Stimulated activated naive B cell treated with anti-CD40 and anti-IgM and Interleukin-4, amounts not matched to agents 10 μg/mL and 1 μg/mL and 100 μg/mL, for 72 hours (primary cell): ENCODE measurements at regions not wholly inside any gene's neighbourhood (a gene's known extent, or its start where the extent isn't known, plus 50 kb on each side); places are given as distances from the start of the nearest gene placed in this dataset.
"Not testable (repeated sequence)": the region's sequence is repeated elsewhere in the genome, so short reads cannot be mapped to it uniquely, and the experiment has no call there.

ENCODE experiments used
- ATAC-seq, 2 donors: fragments of 150-1000 bp; cut with Tn5 transposase; replicated peaks; 2 replicates each; pipeline ENCODE4 v1.10.0; 2021; ENCODE audit warnings: moderate library complexity in 1 of 2
- DNase-seq: peaks from one replicate; pipeline ENCODE4 v3.0.0; 2021
- H3K27ac Mint-ChIP-seq: one replicate; pipeline ENCODE4 v1.8.0; 2022; ENCODE audit warnings: mild to moderate bottlenecking, mixed read lengths
- H3K27me3 Mint-ChIP-seq, 2 donors: one replicate each; pipeline ENCODE4 v1.8.0; 2022; ENCODE audit warnings: mixed read lengths in 2 of 2
- H3K36me3 Mint-ChIP-seq, 2 donors: one replicate each; pipeline ENCODE4 v1.8.0; 2022; ENCODE audit warnings: mixed read lengths in 2 of 2, mild to moderate bottlenecking in 1 of 2
- H3K4me1 Mint-ChIP-seq, 2 donors: one replicate each; pipeline ENCODE4 v1.8.0; 2022; ENCODE audit warnings: mixed read lengths in 2 of 2, mild to moderate bottlenecking in 1 of 2
- H3K4me3 Mint-ChIP-seq, 2 donors: one replicate each; pipeline ENCODE4 v1.8.0; 2022; ENCODE audit warnings: mild to moderate bottlenecking in 2 of 2, mixed read lengths in 2 of 2, moderate library complexity in 1 of 2
- H3K9me3 Mint-ChIP-seq, 2 donors: one replicate each; pipeline ENCODE4 v1.8.0; 2022; ENCODE audit warnings: mixed read lengths in 2 of 2, mild to moderate bottlenecking in 1 of 2

DNA sequence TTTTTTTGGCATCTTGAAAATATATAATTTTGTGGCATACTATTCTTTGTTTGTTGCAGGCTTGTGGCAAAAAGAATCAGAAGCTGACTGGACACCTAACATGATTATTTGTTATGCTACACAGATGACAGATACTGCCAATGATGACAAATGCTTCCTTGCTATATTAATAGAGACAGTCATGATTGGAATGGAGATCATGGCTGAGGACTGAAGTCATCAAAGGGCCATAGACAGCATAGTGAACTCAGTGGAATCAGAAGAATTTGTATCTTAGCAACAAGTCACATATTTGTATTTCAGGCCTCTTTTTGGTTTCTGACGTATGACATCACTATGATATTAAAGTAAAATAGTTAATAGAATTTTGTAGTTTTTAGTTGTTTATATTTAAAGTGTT, 1003.8 kb upstream of the DDX18 start:
- H3K4me3 Mint-ChIP-seq = no peak overlapping the region
- DNase-seq = no peak
- H3K27me3 Mint-ChIP-seq = no peaks in the 10 kb centered on the region
- no peaks in the 10 kb centered on the region for H3K36me3 Mint-ChIP-seq
- H3K27ac Mint-ChIP-seq = no peak overlapping the region
- no peak for ATAC-seq
- no peaks in the 10 kb centered on the region for H3K4me1 Mint-ChIP-seq
- H3K9me3 Mint-ChIP-seq = peaks cover 3 to 5% of the 10 kb centered on the region in 2 donors

DNA sequence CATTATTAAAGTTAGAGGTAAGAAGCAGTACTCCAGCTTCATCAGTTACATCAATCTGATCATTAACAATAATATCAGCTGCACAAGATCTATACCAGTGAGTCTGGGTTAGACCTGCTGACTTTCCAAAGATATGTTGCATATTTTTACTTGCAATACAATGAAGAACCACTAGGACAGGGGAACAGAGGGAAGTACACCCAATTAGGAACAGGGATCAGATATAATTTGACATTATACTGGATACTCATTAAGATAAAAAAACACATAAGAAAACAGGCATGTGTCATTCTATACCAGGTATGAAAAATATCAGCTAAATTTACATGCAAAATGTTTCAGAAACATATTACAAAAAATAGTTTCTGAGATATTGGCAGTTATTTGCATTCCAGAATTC, 995.1 kb upstream of the DDX18 start:
- Mint-ChIP-seq H3K27ac (no peak overlapping the region), H3K4me3 (no peak overlapping the region), H3K36me3 (no peaks in the 10 kb centered on the region), H3K27me3 (no peaks in the 10 kb centered on the region), H3K4me1 (no peaks in the 10 kb centered on the region), H3K9me3 (peaks cover 0 to 6% of the 10 kb centered on the region in 2 donors)
- ATAC-seq (no peak), DNase-seq (no peak)

DNA sequence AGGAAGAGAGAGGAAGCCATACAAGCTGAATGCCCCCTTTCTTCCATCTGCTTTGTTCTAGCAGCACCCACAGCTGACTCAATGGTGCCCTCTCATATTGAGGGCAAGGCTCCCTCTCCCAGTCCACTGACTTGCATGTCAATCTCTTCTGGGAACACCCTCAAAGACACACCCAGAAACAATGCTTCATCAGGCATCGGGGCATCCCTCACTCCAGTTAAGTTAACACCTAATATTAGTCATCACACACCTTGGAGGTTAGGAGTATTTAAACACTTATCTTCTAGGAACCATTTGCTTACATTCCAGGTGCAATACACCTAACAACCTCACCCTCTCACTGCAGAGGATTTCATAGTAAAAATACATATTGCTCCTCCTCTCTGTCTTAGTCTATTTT, 993.5 kb upstream of the DDX18 start:
- no peak overlapping the region for H3K27ac Mint-ChIP-seq
- DNase-seq = no peak
- H3K27me3 Mint-ChIP-seq = no peaks in the 10 kb centered on the region
- H3K36me3 Mint-ChIP-seq = no peaks in the 10 kb centered on the region
- peaks cover 0 to 4% of the 10 kb centered on the region in 2 donors for H3K9me3 Mint-ChIP-seq
- ATAC-seq = peak in 1 of 2 donors; percentile 5
- no peak overlapping the region for H3K4me3 Mint-ChIP-seq
- H3K4me1 Mint-ChIP-seq = no peaks in the 10 kb centered on the region

DNA sequence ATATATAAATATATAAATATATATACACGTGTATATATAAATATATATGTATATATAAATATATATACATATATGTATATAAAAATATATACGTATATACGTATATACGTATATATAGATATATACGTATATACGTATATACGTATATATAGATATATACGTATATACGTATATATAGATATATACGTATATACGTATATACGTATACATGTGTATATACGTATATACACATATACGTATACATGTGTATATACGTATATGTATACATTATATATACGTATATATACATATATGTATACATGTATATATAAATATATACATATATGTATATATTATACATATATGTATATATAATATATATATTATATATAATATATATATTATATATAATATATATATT, 984.9 kb upstream of the DDX18 start:
- not testable (repeated sequence) for DNase-seq, H3K36me3 Mint-ChIP-seq, ATAC-seq, H3K27ac Mint-ChIP-seq, H3K9me3 Mint-ChIP-seq, H3K27me3 Mint-ChIP-seq, H3K4me3 Mint-ChIP-seq, H3K4me1 Mint-ChIP-seq

DNA sequence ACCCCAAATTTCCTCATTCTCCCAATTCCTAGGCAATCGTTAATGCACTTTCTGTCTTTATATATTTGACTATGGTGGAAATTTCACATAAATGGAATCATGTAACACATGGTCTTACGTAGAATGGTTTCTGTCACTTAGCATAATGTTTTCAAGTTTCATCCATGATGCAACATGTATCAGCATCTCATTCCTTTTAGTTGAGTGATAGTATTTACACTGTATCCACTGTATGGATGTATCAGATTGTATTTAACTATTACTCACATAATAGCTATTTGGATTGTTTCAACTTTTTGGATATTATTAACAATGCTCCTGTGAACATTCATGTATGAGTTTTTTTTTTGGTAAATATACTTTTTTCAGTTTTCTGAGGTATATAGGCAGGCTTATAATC, 982.3 kb upstream of the DDX18 start:
- no peak overlapping the region for H3K27ac Mint-ChIP-seq
- H3K4me3 Mint-ChIP-seq = no peak overlapping the region

DNA sequence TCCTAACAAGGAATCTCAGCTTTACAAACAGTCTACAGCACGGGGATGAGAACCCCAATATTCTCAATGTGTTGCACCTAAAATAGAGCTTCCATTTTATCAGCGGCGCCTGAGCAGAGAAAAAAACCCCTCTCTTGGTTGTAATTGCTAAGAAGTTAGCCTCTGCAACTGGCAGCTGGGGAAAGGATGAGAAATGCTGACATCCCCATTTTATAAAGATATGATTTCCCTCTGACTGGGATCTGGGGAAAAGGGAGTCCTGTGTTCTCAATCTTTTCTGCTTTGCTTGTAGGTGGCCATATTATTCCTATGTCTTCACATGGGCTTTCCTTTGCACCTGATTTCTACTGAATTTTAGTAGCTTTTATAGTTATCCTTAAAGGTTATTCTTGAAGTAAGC, 981.4 kb upstream of the DDX18 start:
- no peaks in the 10 kb centered on the region for H3K27me3 Mint-ChIP-seq
- DNase-seq (no peak), ATAC-seq (no peak)
- H3K27ac Mint-ChIP-seq = no peak overlapping the region
- no peaks in the 10 kb centered on the region for H3K36me3 Mint-ChIP-seq
- no peak overlapping the region for H3K4me3 Mint-ChIP-seq
- H3K9me3 Mint-ChIP-seq = peaks cover under 1 to 3% of the 10 kb centered on the region in 2 donors
- H3K4me1 Mint-ChIP-seq = no peaks in the 10 kb centered on the region

More for the DNA sequence above, 982.3 kb upstream of the DDX18 start:
- Mint-ChIP-seq H3K4me1 (no peaks in the 10 kb centered on the region), H3K27me3 (no peaks in the 10 kb centered on the region), H3K36me3 (no peaks in the 10 kb centered on the region), H3K9me3 (peaks cover 3% of the 10 kb centered on the region in 2 donors)
- ATAC-seq (no peak), DNase-seq (no peak)

DNA sequence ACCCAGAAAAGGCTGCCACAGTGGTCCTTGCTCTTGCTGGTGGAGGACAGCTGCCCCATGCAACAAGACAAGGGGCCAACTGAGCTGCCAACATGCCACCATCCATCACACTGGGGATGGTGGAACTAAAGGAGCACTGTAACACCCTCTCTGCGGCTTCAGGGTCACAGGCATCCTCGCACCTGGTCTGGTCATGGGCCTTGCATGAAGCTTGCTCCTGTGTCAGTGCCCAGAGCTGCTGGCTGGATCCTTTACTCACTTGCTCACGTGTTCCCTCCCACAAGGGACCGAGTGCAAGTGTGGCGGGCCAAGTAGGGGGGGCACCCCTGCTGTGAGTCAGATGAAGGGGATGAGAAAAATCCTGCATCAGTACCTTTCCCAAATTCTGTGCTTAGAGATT, 972.3 kb upstream of the DDX18 start:
- H3K4me3 Mint-ChIP-seq = no peak overlapping the region
- no peaks in the 10 kb centered on the region for H3K36me3 Mint-ChIP-seq
- DNase-seq (no peak), ATAC-seq (no peak)
- H3K4me1 Mint-ChIP-seq = no peaks in the 10 kb centered on the region
- H3K9me3 Mint-ChIP-seq = peaks cover 7 to 14% of the 10 kb centered on the region in 2 donors
- no peak overlapping the region for H3K27ac Mint-ChIP-seq
- no peaks in the 10 kb centered on the region for H3K27me3 Mint-ChIP-seq

DNA sequence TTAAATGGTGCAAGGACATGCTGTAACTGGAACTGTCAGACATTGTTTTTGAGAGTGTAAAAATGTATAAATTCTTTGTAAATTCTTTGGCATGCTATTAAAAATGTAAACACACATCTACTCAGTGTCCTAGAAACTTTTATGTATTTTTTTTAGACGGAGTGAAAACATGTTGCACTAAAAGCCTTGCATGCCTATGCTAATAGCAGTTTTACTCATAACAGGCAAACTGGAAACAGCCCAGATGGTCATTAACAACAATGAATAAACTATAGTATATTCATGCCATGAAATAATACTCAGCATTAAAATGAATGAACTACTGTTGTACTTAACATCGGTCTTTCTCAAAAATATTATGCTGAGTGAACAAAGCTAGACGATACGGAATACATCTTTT, 954.8 kb upstream of the DDX18 start:
- Mint-ChIP-seq H3K9me3 (peaks cover 15 to 16% of the 10 kb centered on the region in 2 donors), H3K36me3 (no peaks in the 10 kb centered on the region), H3K4me3 (no peak overlapping the region), H3K4me1 (no peaks in the 10 kb centered on the region), H3K27me3 (no peaks in the 10 kb centered on the region), H3K27ac (no peak overlapping the region)
- DNase-seq = no peak
- no peak for ATAC-seq

DNA sequence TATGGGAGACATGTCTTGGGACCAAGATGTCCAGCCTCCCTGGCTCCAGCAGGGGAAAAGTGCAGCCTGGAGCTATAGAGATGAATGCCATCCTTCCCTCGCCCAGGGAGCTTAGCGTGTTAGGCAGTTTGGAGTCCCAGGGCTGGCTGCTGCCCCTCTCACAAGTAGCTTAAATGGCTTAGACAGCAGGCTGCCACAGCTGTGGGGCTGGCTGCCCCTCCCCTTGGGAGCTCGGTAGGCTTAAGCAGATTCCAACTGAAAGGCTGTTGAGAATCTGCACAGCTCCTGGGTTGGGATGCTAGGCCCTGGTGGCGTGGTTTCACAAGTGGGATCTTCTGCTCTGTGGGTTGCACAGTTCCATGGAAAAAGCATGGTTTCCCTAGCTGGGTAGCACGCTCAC, 940.5 kb upstream of the DDX18 start:
- Mint-ChIP-seq H3K27me3 (no peaks in the 10 kb centered on the region), H3K4me1 (no peaks in the 10 kb centered on the region), H3K27ac (no peak overlapping the region), H3K36me3 (no peaks in the 10 kb centered on the region), H3K4me3 (no peak overlapping the region), H3K9me3 (peaks cover 8 to 14% of the 10 kb centered on the region in 2 donors)
- ATAC-seq = no peak
- no peak for DNase-seq

DNA sequence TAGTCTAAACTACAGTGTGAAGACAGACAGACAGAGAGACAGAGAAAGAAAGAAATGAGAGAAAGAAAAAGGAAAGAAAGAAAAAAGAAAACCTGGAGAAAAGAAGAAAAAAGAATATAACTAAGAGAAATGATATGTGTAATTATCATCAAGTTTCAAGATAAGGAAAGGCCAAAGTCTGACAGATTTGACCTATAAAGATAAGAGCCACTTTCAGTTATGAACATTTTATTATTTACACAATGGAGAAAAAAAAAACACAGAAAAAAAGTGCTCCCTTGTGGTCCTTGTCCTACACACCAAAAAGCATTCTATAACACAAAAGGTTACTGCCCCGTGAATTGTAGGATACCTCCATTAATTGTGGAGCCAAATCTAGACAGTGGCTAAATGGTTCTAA, 937.2 kb upstream of the DDX18 start:
- H3K9me3 Mint-ChIP-seq = peaks cover 0 to 7% of the 10 kb centered on the region in 2 donors
- H3K4me3 Mint-ChIP-seq = no peak overlapping the region
- no peak for ATAC-seq

DNA sequence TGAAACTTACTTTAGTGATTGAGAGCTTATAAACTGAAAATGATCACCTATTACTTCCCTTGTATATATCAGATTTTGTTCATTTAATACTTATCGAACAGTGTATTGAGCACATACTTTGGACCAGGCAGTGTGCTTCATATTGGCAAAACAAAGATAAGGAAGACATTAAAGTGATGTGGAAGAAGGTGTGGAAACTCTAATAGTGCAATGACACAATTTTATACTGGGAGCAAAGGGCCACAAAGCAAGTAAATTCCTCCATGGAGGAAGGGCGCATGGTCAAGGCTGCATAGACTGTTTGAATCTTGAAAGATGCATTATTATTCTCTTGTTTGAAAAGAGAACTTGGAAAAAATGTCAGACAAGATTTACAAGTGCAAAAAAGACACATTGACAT, 936.5 kb upstream of the DDX18 start:
- H3K4me3 Mint-ChIP-seq = no peak overlapping the region
- DNase-seq = no peak
- ATAC-seq = no peak
- H3K4me1 Mint-ChIP-seq = no peaks in the 10 kb centered on the region
- no peaks in the 10 kb centered on the region for H3K36me3 Mint-ChIP-seq
- H3K27me3 Mint-ChIP-seq = no peaks in the 10 kb centered on the region
- no peak overlapping the region for H3K27ac Mint-ChIP-seq
- H3K9me3 Mint-ChIP-seq = peaks cover 0 to 2% of the 10 kb centered on the region in 2 donors

More for the DNA sequence above, 937.2 kb upstream of the DDX18 start:
- H3K4me1 Mint-ChIP-seq = no peaks in the 10 kb centered on the region
- no peaks in the 10 kb centered on the region for H3K36me3 Mint-ChIP-seq
- H3K27ac Mint-ChIP-seq = no peak overlapping the region
- H3K27me3 Mint-ChIP-seq = no peaks in the 10 kb centered on the region
- DNase-seq = no peak

DNA sequence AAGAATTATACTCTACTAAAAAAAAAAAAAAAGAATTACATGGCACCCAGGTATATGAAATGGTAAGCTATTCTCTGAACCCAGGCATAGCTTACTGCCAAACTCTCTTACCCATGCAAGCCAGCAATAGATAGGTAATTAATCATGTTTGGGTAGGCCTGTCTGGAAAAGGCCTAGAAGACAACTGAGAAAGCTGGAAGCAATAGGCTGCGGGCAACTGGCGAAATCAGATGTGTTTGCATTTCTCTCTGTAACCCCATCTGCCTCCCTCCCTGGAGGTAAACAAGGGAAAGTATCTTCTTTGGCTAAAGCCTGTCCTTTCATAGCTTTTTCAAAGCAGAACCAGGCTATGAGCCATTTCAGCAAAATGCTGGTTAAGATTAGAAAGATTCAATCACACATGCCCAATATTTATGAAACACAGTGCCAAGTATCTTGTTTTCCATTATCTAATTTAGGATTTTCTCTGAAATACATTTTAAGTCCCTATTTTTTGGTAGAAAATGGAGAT, 934.8 kb upstream of the DDX18 start:
- no peak for DNase-seq
- no peaks in the 10 kb centered on the region for H3K4me1 Mint-ChIP-seq
- no peaks in the 10 kb centered on the region for H3K27me3 Mint-ChIP-seq
- H3K4me3 Mint-ChIP-seq = no peak overlapping the region
- no peak overlapping the region for H3K27ac Mint-ChIP-seq
- peaks cover 0 to 4% of the 10 kb centered on the region in 2 donors for H3K9me3 Mint-ChIP-seq
- H3K36me3 Mint-ChIP-seq = no peaks in the 10 kb centered on the region
- no peak for ATAC-seq

DNA sequence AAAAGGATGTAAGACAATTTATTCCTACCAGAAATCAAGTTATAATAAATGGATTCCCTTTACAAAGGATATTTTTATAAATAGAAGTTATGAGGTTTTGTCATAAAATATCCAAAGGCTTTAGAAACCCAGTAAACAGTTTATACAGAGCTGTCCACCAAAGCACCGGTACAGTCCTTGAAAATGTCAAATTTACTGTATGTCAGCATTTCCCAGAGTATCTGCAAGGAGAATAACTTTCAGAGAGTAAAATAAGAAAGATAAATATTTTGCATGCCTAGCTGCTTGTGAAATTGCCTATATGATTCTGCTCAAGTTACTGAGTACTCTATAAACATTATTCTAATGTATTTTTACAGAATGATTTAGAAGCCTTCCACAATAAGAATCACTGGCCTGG, 923.3 kb upstream of the DDX18 start:
- Mint-ChIP-seq H3K4me1 (no peaks in the 10 kb centered on the region), H3K36me3 (no peaks in the 10 kb centered on the region), H3K27me3 (no peaks in the 10 kb centered on the region), H3K27ac (no peak overlapping the region), H3K4me3 (no peak overlapping the region), H3K9me3 (peaks cover 7 to 11% of the 10 kb centered on the region in 2 donors)
- ATAC-seq = no peak
- no peak for DNase-seq

DNA sequence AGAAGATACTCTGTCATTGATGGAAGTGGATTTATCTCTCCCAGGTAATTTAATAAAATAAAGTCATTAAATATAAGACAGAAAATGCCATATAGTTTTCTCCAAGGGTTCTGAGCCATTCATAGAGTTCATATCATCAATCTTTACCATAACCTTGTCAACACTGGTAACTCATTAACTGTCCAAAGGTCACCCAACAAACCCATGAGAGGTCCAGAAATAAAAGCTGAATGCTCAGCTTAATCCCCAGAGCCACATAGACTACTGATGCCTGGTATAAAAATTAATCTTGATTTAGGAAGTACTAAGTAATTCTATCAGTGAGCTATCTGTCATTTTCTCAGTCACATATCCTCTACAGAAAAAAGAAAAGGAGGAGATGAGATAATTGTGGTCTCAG, 903.0 kb upstream of the DDX18 start:
- Mint-ChIP-seq H3K4me3 (no peak overlapping the region), H3K4me1 (no peaks in the 10 kb centered on the region), H3K27ac (no peak overlapping the region), H3K9me3 (peaks cover 1 to 4% of the 10 kb centered on the region in 2 donors), H3K36me3 (no peaks in the 10 kb centered on the region), H3K27me3 (no peaks in the 10 kb centered on the region)
- DNase-seq (no peak), ATAC-seq (no peak)

DNA sequence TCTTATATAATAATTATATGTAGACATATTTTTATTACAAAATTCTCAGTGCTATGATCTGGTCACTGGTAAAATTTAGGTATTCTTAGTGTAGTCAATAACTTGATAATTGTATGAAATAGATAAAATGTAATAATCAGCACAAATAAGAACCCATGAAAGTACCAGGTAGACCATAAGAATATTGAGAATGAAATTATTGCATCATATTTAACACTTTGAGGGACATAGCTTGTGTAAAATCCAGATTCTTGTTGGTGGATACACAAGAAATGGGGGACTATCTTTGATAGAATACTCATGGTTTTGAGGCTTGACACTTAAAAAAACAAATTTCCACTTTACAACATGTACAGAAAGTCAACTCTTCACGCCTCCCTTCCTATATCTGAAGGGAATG, 898.8 kb upstream of the DDX18 start:
- ATAC-seq (no peak), DNase-seq (no peak)
- H3K27me3 Mint-ChIP-seq = no peaks in the 10 kb centered on the region
- no peak overlapping the region for H3K4me3 Mint-ChIP-seq
- peaks cover 0 to 5% of the 10 kb centered on the region in 2 donors for H3K9me3 Mint-ChIP-seq
- H3K27ac Mint-ChIP-seq = no peak overlapping the region
- no peaks in the 10 kb centered on the region for H3K4me1 Mint-ChIP-seq
- no peaks in the 10 kb centered on the region for H3K36me3 Mint-ChIP-seq

DNA sequence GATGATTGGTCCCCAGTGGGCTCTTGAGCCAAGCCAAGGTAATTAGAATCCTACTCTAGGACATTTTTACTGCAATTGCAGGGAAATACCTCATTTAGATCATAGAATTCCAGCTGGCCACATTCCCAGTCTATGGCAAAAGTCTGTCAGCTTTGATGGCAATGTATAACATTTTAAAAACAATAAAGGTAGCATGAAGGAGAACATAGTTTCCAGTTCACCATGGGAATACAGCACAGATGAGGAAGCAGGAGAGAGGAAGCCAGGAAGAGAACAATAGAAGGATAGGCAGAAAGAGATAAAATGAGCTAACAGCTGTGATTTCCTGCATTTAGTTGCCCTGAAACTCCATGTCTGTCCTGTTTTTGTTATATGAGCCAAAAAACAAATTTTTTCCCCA, 897.3 kb upstream of the DDX18 start:
- Mint-ChIP-seq H3K9me3 (peaks cover 0 to 5% of the 10 kb centered on the region in 2 donors), H3K4me1 (no peaks in the 10 kb centered on the region), H3K27ac (no peak overlapping the region), H3K4me3 (no peak overlapping the region), H3K27me3 (no peaks in the 10 kb centered on the region), H3K36me3 (no peaks in the 10 kb centered on the region)
- no peak for DNase-seq
- no peak for ATAC-seq
